HCT116 (cell line): ENCODE measurements at regions not wholly inside any gene's neighbourhood (a gene's known extent, or its start where the extent isn't known, plus 50 kb on each side); places are given as distances from the start of the nearest gene placed in this dataset.

Experiments
- ATAC-seq: fragments of 200-7000 bp; cut with Tn5 transposase; 2 replicates; pipeline ENCODE4 v1.9.1; 2020; ENCODE audit warnings: mild to moderate bottlenecking, moderate library complexity
- BruUV-seq: library from RNA; stranded (reverse); fragments of 400-500 nt; replicated peaks from 2 replicates; lab custom pipeline; 2021; lab: Mats Ljungman, UMichigan
- CTCF ChIA-PET: fragments of 300-600 bp; sonication (Branson Sonifier 250); formaldehyde crosslinking; loops from one replicate; lab custom pipeline; 2021; ENCODE audit warnings: antibody characterized with exemption; lab: Charles Lee
- POLR2A ChIA-PET: fragments of 300-600, 350-600 bp; sonication (Branson Sonifier 250); formaldehyde crosslinking; loops from one replicate; lab custom pipeline; 2021; ENCODE audit warnings: antibody characterized with exemption; lab: Charles Lee
- RAD21 ChIA-PET, 2 experiments: fragments of 300-600 bp; sonication (Branson Sonifier 250); formaldehyde crosslinking; loops; one replicate each; lab custom pipeline; 2023; ENCODE audit warnings: low total read pairs in 2 of 2; ENCODE audit not compliant: uncharacterized antibody in 2 of 2, unreplicated experiment in 2 of 2, low non-redundant PET in 1 of 2; lab: Charles Lee
- DNase-seq: peaks from one replicate; pipeline ENCODE4 v3.0.0-alpha.2; 2010; ENCODE audit warnings: low read depth, low spot score
- H2AFZ ChIP-seq: fragments of 200-600 bp; shearing (Covaris generic), sonication (generic); 2 replicates; pipeline ENCODE4 v1.6.1; 2017; ENCODE audit warnings: low read depth, mixed run types, mixed read lengths, antibody characterized with exemption, low read length; ENCODE audit not compliant: poor library complexity, severe bottlenecking
- H3K27ac ChIP-seq: 2 replicates; pipeline ENCODE4 v1.5.1; 2012; ENCODE audit warnings: low read depth, low read length
- H3K27me3 ChIP-seq: fragments of 200-600 bp; sonication (generic); 2 replicates; pipeline ENCODE4 v1.6.1; 2016; ENCODE audit warnings: mixed run types, low read length, mixed read lengths; ENCODE audit not compliant: insufficient read depth
- H3K36me3 ChIP-seq, 2 experiments: fragments of 200-500 bp in 1 of 2; fragments of 200-600 bp in 1 of 2; sonication (Bioruptor generic) in 1 of 2; sonication (generic) in 1 of 2; 2 replicates each; pipeline versions ENCODE4 v1.5.1 to v1.6.1; 2014 to 2016; ENCODE audit warnings: low read length in 2 of 2, inconsistent platforms in 1 of 2, mixed read lengths in 1 of 2, mixed run types in 1 of 2; ENCODE audit not compliant: insufficient read depth in 2 of 2, control insufficient read depth in 1 of 2
- H3K4me1 ChIP-seq, 2 experiments: fragments of 200-600 bp in 1 of 2; sonication (generic) in 1 of 2; 2 replicates each; pipeline versions ENCODE4 v1.5.1 to v1.6.1; 2012 to 2017; ENCODE audit warnings: low read length in 2 of 2, inconsistent platforms in 1 of 2, mild to moderate bottlenecking in 1 of 2, mixed read lengths in 1 of 2, mixed run types in 1 of 2, moderate library complexity in 1 of 2; ENCODE audit not compliant: insufficient read depth in 2 of 2, control insufficient read depth in 1 of 2
- H3K4me2 ChIP-seq: fragments of 200-600 bp; sonication (generic); 2 replicates; pipeline ENCODE4 v1.6.1; 2017; ENCODE audit warnings: mixed run types, low read length, mixed read lengths
- H3K4me3 ChIP-seq, 2 experiments: fragments of 200-600 bp in 1 of 2; sonication (generic) in 1 of 2; replicated peaks in 1 of 2; 2 replicates each; pipeline ENCODE4 v1.5.1; 2011 to 2016; ENCODE audit warnings: low read length in 2 of 2, control low read depth in 1 of 2, low read depth in 1 of 2, mild to moderate bottlenecking in 1 of 2, mixed read lengths in 1 of 2, mixed run types in 1 of 2
- H3K79me2 ChIP-seq: fragments of 200-600 bp; sonication (generic); 2 replicates; pipeline ENCODE4 v1.6.1; 2017; ENCODE audit warnings: mild to moderate bottlenecking, mixed run types, low read length, moderate library complexity, mixed read lengths; ENCODE audit not compliant: insufficient read depth
- H3K9ac ChIP-seq: fragments of 200-600 bp; sonication (generic); 2 replicates; pipeline ENCODE4 v1.6.1; 2016; ENCODE audit warnings: low read length, mixed read lengths
- H3K9me2 ChIP-seq: fragments of 200-600 bp; sonication (generic), shearing (Covaris generic); 2 replicates; pipeline ENCODE4 v1.6.1; 2017; ENCODE audit warnings: mixed run types, mild to moderate bottlenecking, moderate library complexity; ENCODE audit not compliant: insufficient read depth
- H3K9me3 ChIP-seq, 2 experiments: fragments of 200-500 bp in 1 of 2; fragments of 200-600 bp in 1 of 2; sonication (Bioruptor generic) in 1 of 2; sonication (generic) in 1 of 2; 2 replicates each; pipeline ENCODE4 v1.6.1; 2014 to 2017; ENCODE audit warnings: low read length in 2 of 2, mixed read lengths in 2 of 2, inconsistent platforms in 1 of 2, low read depth in 1 of 2, mild to moderate bottlenecking in 1 of 2, mixed run types in 1 of 2, moderate library complexity in 1 of 2; ENCODE audit not compliant: control insufficient read depth in 1 of 2, insufficient read depth in 1 of 2
- H4K20me1 ChIP-seq: fragments of 200-600 bp; sonication (generic), shearing (Covaris generic); 2 replicates; pipeline ENCODE4 v1.6.1; 2017; ENCODE audit warnings: mixed run types, mild to moderate bottlenecking, moderate library complexity; ENCODE audit not compliant: insufficient read depth
- ATF3 ChIP-seq: IDR thresholded peaks from 2 replicates; pipeline ENCODE4 v1.6.1; 2012
- CBX3 ChIP-seq: IDR thresholded peaks from 2 replicates; pipeline ENCODE4 v1.6.1; 2012; ENCODE audit warnings: low read depth
- CEBPB ChIP-seq: IDR thresholded peaks from 2 replicates; pipeline ENCODE4 v1.6.1; 2012; ENCODE audit warnings: low read depth
- CTCF ChIP-seq, 3 experiments: fragments of 200-600 bp in 1 of 3; sonication (generic) in 1 of 3; IDR thresholded peaks in 2 of 3; conservative IDR thresholded peaks in 1 of 3; 2 replicates each; pipeline ENCODE4 v1.5.1; 2012 to 2017; ENCODE audit warnings: low read depth in 2 of 3, low read length in 2 of 3, antibody characterized with exemption in 1 of 3, borderline replicate concordance in 1 of 3, control low read depth in 1 of 3, mild to moderate bottlenecking in 1 of 3, mixed read lengths in 1 of 3, mixed run types in 1 of 3, moderate library complexity in 1 of 3; ENCODE audit not compliant: insufficient read depth in 1 of 3
- EGR1 ChIP-seq: IDR thresholded peaks from 2 replicates; pipeline ENCODE4 v1.6.1; 2012; ENCODE audit warnings: low read depth
- EZH2 ChIP-seq: fragments of 200-600 bp; sonication (generic); IDR thresholded peaks from 2 replicates; pipeline ENCODE4 v1.6.1; 2017; ENCODE audit warnings: antibody characterized with exemption, mixed run types
- EZH2phosphoT487 ChIP-seq: fragments of 200-600 bp; IDR thresholded peaks from 2 replicates; pipeline ENCODE4 v1.6.1; 2018; ENCODE audit warnings: antibody characterized with exemption, borderline replicate concordance
- FOSL1 ChIP-seq: IDR thresholded peaks from 2 replicates; pipeline ENCODE4 v1.6.1; 2012; ENCODE audit warnings: low read depth
- JUND ChIP-seq: IDR thresholded peaks from 2 replicates; pipeline ENCODE4 v1.6.1; 2012
- POLR2A ChIP-seq: IDR thresholded peaks from 2 replicates; pipeline ENCODE4 v1.7.0; 2011; ENCODE audit warnings: borderline replicate concordance; ENCODE audit not compliant: insufficient read depth, insufficient read length; ENCODE audit errors: extremely low read depth
- POLR2AphosphoS5 ChIP-seq: IDR thresholded peaks from 2 replicates; pipeline ENCODE4 v1.6.1; 2011; ENCODE audit warnings: mild to moderate bottlenecking, low read depth, low read length, moderate library complexity
- RAD21 ChIP-seq: IDR thresholded peaks from 2 replicates; pipeline ENCODE4 v1.6.1; 2012; ENCODE audit warnings: low read depth, mild to moderate bottlenecking
- SIN3A ChIP-seq: IDR thresholded peaks from 2 replicates; pipeline ENCODE4 v1.6.1; 2012; ENCODE audit warnings: low read depth
- SP1 ChIP-seq: IDR thresholded peaks from 2 replicates; pipeline ENCODE4 v1.6.1; 2012; ENCODE audit warnings: low read depth
- TCF7L2 ChIP-seq: IDR thresholded peaks from 2 replicates; pipeline ENCODE4 v1.7.0; 2011; ENCODE audit warnings: borderline replicate concordance, inconsistent platforms; ENCODE audit not compliant: insufficient read depth, insufficient read length; ENCODE audit errors: extremely low read depth
- YY1 ChIP-seq: IDR thresholded peaks from 2 replicates; pipeline ENCODE4 v1.6.1; 2011; ENCODE audit warnings: low read length, low read depth, moderate library complexity, mild to moderate bottlenecking; ENCODE audit not compliant: insufficient replicate concordance; ENCODE audit errors: extremely low read depth
- ZBTB33 ChIP-seq: IDR thresholded peaks from 2 replicates; pipeline ENCODE4 v1.6.1; 2011; ENCODE audit warnings: mild to moderate bottlenecking, low read length, moderate library complexity; ENCODE audit not compliant: insufficient replicate concordance; ENCODE audit errors: extremely low read depth
- ZFX ChIP-seq: fragments of 450-650 bp; IDR thresholded peaks from 2 replicates; pipeline ENCODE4 v1.6.1; 2017
- ZNF274 ChIP-seq: fragments of 200-500 bp; sonication (Bioruptor generic); IDR thresholded peaks from 2 replicates; pipeline ENCODE4 v1.6.1; 2014; ENCODE audit warnings: mild to moderate bottlenecking, low read depth, low read length, inconsistent platforms
- intact Hi-C: fragments of 100-400 bp; cut with micrococcal nuclease; formaldehyde crosslinking; loops from 2 replicates; pipeline ENCODE4 v1.10.0; 2022
- TF ChIP-seq, protein P1 (sequence below): IDR thresholded peaks from 2 replicates; pipeline ENCODE4 v1.6.1; 2012

DNA sequence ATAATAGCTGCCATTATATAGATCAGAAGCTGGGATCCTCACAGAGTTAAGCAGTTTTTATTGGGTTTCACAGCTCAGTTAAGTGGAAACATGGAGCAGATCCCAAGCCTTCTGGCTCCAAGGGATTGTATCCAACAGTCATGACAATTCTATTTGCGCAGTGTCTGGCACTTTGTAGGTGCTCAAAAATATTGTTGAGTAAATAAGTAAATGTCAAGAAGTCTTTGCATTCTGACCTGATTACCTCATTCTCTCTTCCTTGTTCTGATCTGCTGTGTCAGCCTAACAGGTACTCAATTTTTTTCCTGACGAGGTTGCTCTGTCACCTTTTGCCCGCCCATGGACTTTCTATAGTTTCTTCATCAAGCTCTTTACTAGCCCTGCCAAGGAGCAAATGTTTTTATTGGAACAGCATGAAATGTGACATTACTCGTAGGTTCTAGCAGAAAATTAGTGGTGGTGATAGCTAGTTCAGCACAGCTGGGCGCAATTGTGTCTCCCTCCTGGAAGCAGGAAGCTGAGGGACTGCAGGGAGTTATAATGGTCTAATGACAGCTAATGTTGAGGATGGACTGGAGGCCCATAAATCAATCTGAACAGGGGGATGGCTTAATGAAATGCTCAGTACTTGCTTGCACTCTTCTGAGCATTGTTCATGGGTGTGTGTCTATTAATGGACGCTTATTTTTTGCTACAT is 680.2 kb downstream of the CCSER2 start:
- Histone ChIP-seq H3K9ac (no peak overlapping the region), H3K4me1 (no peaks in the 10 kb centered on the region), H3K9me2 (no peaks in the 10 kb centered on the region), H4K20me1 (no peaks in the 10 kb centered on the region), H3K79me2 (no peaks in the 10 kb centered on the region), H3K27ac (no peak overlapping the region), H3K27me3 (no peaks in the 10 kb centered on the region; the same call in 1 of the 2 replicates), H2AFZ (no peak overlapping the region), H3K4me3 (no peak overlapping the region), H3K4me2 (no peak overlapping the region), H3K9me3 (no peaks in the 10 kb centered on the region), H3K36me3 (no peaks in the 10 kb centered on the region)
- DNase-seq (no peak), ATAC-seq (no peak)
- TF ChIP-seq TCF7L2 (no peak), SIN3A (no peak), EGR1 (no peak), ZNF274 (no peak), CEBPB (no peak), CBX3 (no peak), EZH2 (no peak), POLR2AphosphoS5 (no peak), FOSL1 (no peak), RAD21 (no peak), SP1 (no peak), YY1 (no peak), ATF3 (no peak), ZFX (no peak), CTCF (IDR thresholded peaks at IDR 0.05 in 2 of 3, conservative IDR thresholded peaks at IDR 0.05 in 1 of 3; ENCODE audit: borderline replicate concordance in 1 of 3, insufficient read depth in 1 of 3, low read depth in 2 of 3, low read length in 2 of 3) (no peak), POLR2A (no peak), JUND (no peak), EZH2phosphoT487 (no peak), ZBTB33 (no peak)
- TF ChIP-seq, protein P1, sequence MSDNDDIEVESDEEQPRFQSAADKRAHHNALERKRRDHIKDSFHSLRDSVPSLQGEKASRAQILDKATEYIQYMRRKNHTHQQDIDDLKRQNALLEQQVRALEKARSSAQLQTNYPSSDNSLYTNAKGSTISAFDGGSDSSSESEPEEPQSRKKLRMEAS: no peak
- ChIA-PET CTCF (no interaction called here), RAD21 (no interaction called here), POLR2A (no interaction called here)
- BruUV-seq: no TSS peak
- intact Hi-C loops: no loop called here
